ENCODE measurements at regions not wholly inside any gene's neighbourhood (a gene's known extent, or its start where the extent isn't known, plus 50 kb on each side); places are given as distances from the start of the nearest gene placed in this dataset.
A peak's percentile ranks its signal among the peaks of the same experiment; 100 is the strongest.

DNA sequence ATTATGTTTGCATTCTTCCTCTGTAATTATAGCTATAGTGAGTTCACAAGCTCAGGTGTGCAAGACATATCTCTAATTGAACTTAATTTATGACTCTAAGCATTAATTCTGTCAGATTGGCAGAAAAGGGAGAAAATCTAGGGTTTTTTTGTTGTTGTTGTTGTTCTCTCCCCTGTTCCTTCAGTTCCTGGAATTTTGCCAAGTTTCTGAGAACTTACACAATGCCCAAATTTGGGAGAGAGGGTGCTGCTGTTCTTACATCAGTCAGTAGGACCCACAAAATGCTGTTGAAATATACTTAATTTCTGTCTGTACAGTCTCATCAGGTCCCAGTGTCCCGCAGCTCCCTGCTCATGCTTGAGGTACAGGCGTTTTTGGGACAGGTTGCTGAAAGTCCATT lies 221.8 kb upstream of the RBMS1 start:
- no peak overlapping the region for H3K9ac ChIP-seq (ENCODE audit: insufficient read depth, low read length, poor library complexity, severe bottlenecking)
- Mint-ChIP-seq H3K36me3 (no peaks in the 10 kb centered on the region), H3K9me3 (peaks cover 0 to 8% (median 3%) of the 10 kb centered on the region in 7 donors), H3K27ac (no peak overlapping the region), H3K27me3 (ENCODE audit: low read depth in 3 of 3) (no peaks in the 10 kb centered on the region), H3K4me1 (peaks cover 10% of the 10 kb centered on the region), H3K4me3 (no peak overlapping the region)
- no peak overlapping the region for H3K4me3 ChIP-seq (replicated peaks in 1 of 3; ENCODE audit: low read depth in 2 of 3, low read length in 3 of 3)
- H3K79me2 ChIP-seq (ENCODE audit: insufficient read depth, low read length) = no peaks in the 10 kb centered on the region
- WGBS (ENCODE audit: insufficient coverage) = 100% methylated on average over 1 of the region's 2 CpGs
- H3K27me3 ChIP-seq (ENCODE audit: control insufficient read depth in 2 of 2, insufficient read depth in 2 of 2, low read length in 2 of 2) = no peaks in the 10 kb centered on the region
- no peak overlapping the region for H2AFZ ChIP-seq (ENCODE audit: insufficient read depth, low read depth, low read length, poor library complexity, severe bottlenecking)
- no peaks in the 10 kb centered on the region for H3K9me3 ChIP-seq (replicated peaks in 1 of 2; ENCODE audit: control insufficient read depth in 1 of 2, insufficient read depth in 1 of 2, low read length in 2 of 2)
- no peak overlapping the region for H3K27ac ChIP-seq (ENCODE audit: low read depth in 1 of 2, low read length in 2 of 2)
- peaks cover 3 to 4% of the 10 kb centered on the region in 2 donors for H3K4me1 ChIP-seq (ENCODE audit: control insufficient read depth in 1 of 2, insufficient read depth in 2 of 2, low read length in 2 of 2)
- intact Hi-C loops (cut with micrococcal nuclease) = no loop called here
- H3K4me2 ChIP-seq (replicated peaks; ENCODE audit: extremely low read depth, low read length, poor library complexity, severe bottlenecking) = no peak overlapping the region
- no peaks in the 10 kb centered on the region for H4K20me1 ChIP-seq (ENCODE audit: insufficient read depth, low read length)
- no peaks in the 10 kb centered on the region for H3K36me3 ChIP-seq (replicated peaks in 1 of 2; ENCODE audit: control insufficient read depth in 1 of 2, insufficient read depth in 2 of 2, low read length in 2 of 2)
- TF ChIP-seq, protein P1, sequence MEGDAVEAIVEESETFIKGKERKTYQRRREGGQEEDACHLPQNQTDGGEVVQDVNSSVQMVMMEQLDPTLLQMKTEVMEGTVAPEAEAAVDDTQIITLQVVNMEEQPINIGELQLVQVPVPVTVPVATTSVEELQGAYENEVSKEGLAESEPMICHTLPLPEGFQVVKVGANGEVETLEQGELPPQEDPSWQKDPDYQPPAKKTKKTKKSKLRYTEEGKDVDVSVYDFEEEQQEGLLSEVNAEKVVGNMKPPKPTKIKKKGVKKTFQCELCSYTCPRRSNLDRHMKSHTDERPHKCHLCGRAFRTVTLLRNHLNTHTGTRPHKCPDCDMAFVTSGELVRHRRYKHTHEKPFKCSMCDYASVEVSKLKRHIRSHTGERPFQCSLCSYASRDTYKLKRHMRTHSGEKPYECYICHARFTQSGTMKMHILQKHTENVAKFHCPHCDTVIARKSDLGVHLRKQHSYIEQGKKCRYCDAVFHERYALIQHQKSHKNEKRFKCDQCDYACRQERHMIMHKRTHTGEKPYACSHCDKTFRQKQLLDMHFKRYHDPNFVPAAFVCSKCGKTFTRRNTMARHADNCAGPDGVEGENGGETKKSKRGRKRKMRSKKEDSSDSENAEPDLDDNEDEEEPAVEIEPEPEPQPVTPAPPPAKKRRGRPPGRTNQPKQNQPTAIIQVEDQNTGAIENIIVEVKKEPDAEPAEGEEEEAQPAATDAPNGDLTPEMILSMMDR (IDR thresholded peaks at IDR 0.05) = no peak
- DNase-seq = peak in 1 of 3 donors; percentile 5

DNA sequence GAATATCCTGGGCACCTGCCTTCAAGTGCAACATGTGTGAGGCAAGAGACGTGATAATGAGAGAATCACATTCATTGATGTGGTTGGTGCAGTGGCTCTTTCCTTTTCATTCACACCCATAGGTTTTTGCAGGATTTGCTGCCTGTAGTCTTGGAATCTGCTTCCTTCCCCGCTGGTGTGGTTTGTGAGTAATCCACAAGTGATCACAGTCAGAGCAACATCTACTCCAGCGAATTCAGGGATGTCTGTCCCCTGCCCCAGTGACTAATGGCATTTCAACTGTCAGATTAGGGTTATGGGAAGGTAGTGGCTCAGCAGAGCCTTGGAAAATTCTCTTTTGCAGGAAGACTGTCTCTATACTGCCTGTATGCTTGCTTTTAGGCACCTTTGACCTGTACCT lies 225.5 kb upstream of the RBMS1 start:
- no peak overlapping the region for H3K27ac Mint-ChIP-seq
- no CpG with 5 or more reads among the region's 3 CpGs for WGBS (ENCODE audit: insufficient coverage)
- H3K36me3 Mint-ChIP-seq = no peaks in the 10 kb centered on the region
- no peak overlapping the region for H3K4me3 Mint-ChIP-seq
- TF ChIP-seq, protein P1 (IDR thresholded peaks at IDR 0.05) = no peak
- no peak overlapping the region for H3K4me2 ChIP-seq (replicated peaks; ENCODE audit: extremely low read depth, low read length, poor library complexity, severe bottlenecking)
- H3K27ac ChIP-seq (ENCODE audit: low read depth in 1 of 2, low read length in 2 of 2) = no peak overlapping the region
- H3K27me3 Mint-ChIP-seq (ENCODE audit: low read depth in 3 of 3) = peaks cover 0 to 1% (median 0%) of the 10 kb centered on the region in 3 donors
- H3K9me3 Mint-ChIP-seq = peaks cover 0 to 9% (median 5%) of the 10 kb centered on the region in 7 donors
- H3K4me3 ChIP-seq (replicated peaks in 1 of 3; ENCODE audit: low read depth in 2 of 3, low read length in 3 of 3) = no peak overlapping the region
- H3K9ac ChIP-seq (ENCODE audit: insufficient read depth, low read length, poor library complexity, severe bottlenecking) = no peak overlapping the region
- no peaks in the 10 kb centered on the region for H3K36me3 ChIP-seq (replicated peaks in 1 of 2; ENCODE audit: control insufficient read depth in 1 of 2, insufficient read depth in 2 of 2, low read length in 2 of 2)
- H3K27me3 ChIP-seq (ENCODE audit: control insufficient read depth in 2 of 2, insufficient read depth in 2 of 2, low read length in 2 of 2) = no peaks in the 10 kb centered on the region
- intact Hi-C loops (cut with micrococcal nuclease) = no loop called here
- H2AFZ ChIP-seq (ENCODE audit: insufficient read depth, low read depth, low read length, poor library complexity, severe bottlenecking) = no peak overlapping the region
- peaks cover 3 to 4% of the 10 kb centered on the region in 2 donors for H3K4me1 ChIP-seq (ENCODE audit: control insufficient read depth in 1 of 2, insufficient read depth in 2 of 2, low read length in 2 of 2)
- no peak for DNase-seq
- H3K4me1 Mint-ChIP-seq = peaks cover 10% of the 10 kb centered on the region
- no peaks in the 10 kb centered on the region for H3K79me2 ChIP-seq (ENCODE audit: insufficient read depth, low read length)
- H3K9me3 ChIP-seq (replicated peaks in 1 of 2; ENCODE audit: control insufficient read depth in 1 of 2, insufficient read depth in 1 of 2, low read length in 2 of 2) = no peaks in the 10 kb centered on the region
- no peaks in the 10 kb centered on the region for H4K20me1 ChIP-seq (ENCODE audit: insufficient read depth, low read length)

All from CD14-positive monocyte (primary cell).